ENCODE measurements at regions not wholly inside any gene's neighbourhood (a gene's known extent, or its start where the extent isn't known, plus 50 kb on each side); places are given as distances from the start of the nearest gene placed in this dataset.
"Not testable (repeated sequence)": the region's sequence is repeated elsewhere in the genome, so short reads cannot be mapped to it uniquely, and the experiment has no call there.

- DNase-seq: no peak
These were observed 311.7 kb upstream of the HTR2C start for GRCh38 chrX:114272096-114272686.

GRCh38 chrX:114270371-114270770 is 313.5 kb upstream of the HTR2C start:
- DNase-seq: not testable (repeated sequence)

GRCh38 chrX:114268643-114269042 is 315.2 kb upstream of the HTR2C start:
- no peak for DNase-seq

- no peak for DNase-seq
These were observed 316.7 kb upstream of the HTR2C start for GRCh38 chrX:114267142-114267541.

GRCh38 chrX:114252186-114252585 is 331.7 kb upstream of the HTR2C start:
- DNase-seq: no peak

- no peak for DNase-seq
These were observed 332.3 kb upstream of the HTR2C start for GRCh38 chrX:114251575-114251974.

GRCh38 chrX:114221445-114221844 is 362.4 kb upstream of the HTR2C start:
- no peak for DNase-seq

GRCh38 chrX:114210879-114211278 is 373.0 kb upstream of the HTR2C start:
- DNase-seq: no peak

- no peak for DNase-seq
These were observed 382.3 kb upstream of the HTR2C start for GRCh38 chrX:114201622-114202021.

- no peak for DNase-seq
These were observed 402.7 kb upstream of the HTR2C start for GRCh38 chrX:114181195-114181594.

- DNase-seq: no peak
These were observed 405.8 kb upstream of the HTR2C start for GRCh38 chrX:114178126-114178525.

- not testable (repeated sequence) for DNase-seq
These were observed 416.6 kb upstream of the HTR2C start for GRCh38 chrX:114167276-114167675.

- DNase-seq: no peak
These were observed 417.3 kb upstream of the HTR2C start for GRCh38 chrX:114166601-114167000.

- no peak for DNase-seq
These were observed 418.3 kb upstream of the HTR2C start for GRCh38 chrX:114165537-114165936.

GRCh38 chrX:114162068-114162735 is 421.7 kb upstream of the HTR2C start:
- DNase-seq: no peak

- DNase-seq: no peak
These were observed 431.1 kb upstream of the HTR2C start for GRCh38 chrX:114152801-114153200.

GRCh38 chrX:114152130-114152529 is 431.8 kb upstream of the HTR2C start:
- DNase-seq: no peak

- no peak for DNase-seq
These were observed 449.4 kb upstream of the HTR2C start for GRCh38 chrX:114134465-114134864.

GRCh38 chrX:114127411-114128025 is 456.4 kb upstream of the HTR2C start:
- no peak for DNase-seq

GRCh38 chrX:114127005-114127404 is 456.9 kb upstream of the HTR2C start:
- DNase-seq: no peak

GRCh38 chrX:114101081-114101480 is 482.8 kb upstream of the HTR2C start:
- no peak for DNase-seq

GRCh38 chrX:114097866-114098265 is 486.0 kb upstream of the HTR2C start:
- DNase-seq: no peak

- DNase-seq: no peak
These were observed 486.5 kb upstream of the HTR2C start for GRCh38 chrX:114097427-114097826.

- DNase-seq: no peak
These were observed 488.1 kb upstream of the HTR2C start for GRCh38 chrX:114095789-114096188.
